ENCODE measurements at regions not wholly inside any gene's neighbourhood (a gene's known extent, or its start where the extent isn't known, plus 50 kb on each side); places are given as distances from the start of the nearest gene placed in this dataset.

- H3K4me3 ChIP-seq (ENCODE audit: control insufficient read depth in 1 of 7, extremely low read depth in 1 of 7, insufficient read depth in 4 of 7, low read depth in 2 of 7, low read length in 6 of 7), result no peak overlapping the region
- ChIA-PET CTCF (no interaction called here), POLR2A (no interaction called here)
- no peak overlapping the region for H3K27ac ChIP-seq (ENCODE audit: insufficient read depth in 1 of 2, low read depth in 1 of 2, low read length in 2 of 2, poor library complexity in 1 of 2, severe bottlenecking in 2 of 2)
- DNase-seq, result no peak
- no peaks in the 10 kb centered on the region for H3K27me3 ChIP-seq (replicated peaks in 2 of 5; ENCODE audit: control insufficient read depth in 4 of 5, insufficient read depth in 5 of 5, low read length in 4 of 5)
- peaks cover 0 to 10% (median 2%) of the 10 kb centered on the region in 4 experiments for H3K4me1 ChIP-seq (ENCODE audit: control extremely low read depth in 1 of 4, control insufficient read depth in 4 of 4, insufficient read depth in 4 of 4, low read length in 3 of 4)
- no peaks in the 10 kb centered on the region for H3K36me3 ChIP-seq (ENCODE audit: control insufficient read depth in 4 of 4, insufficient read depth in 4 of 4, low read length in 3 of 4)
- peaks cover 0 to 2% (median 0%) of the 10 kb centered on the region in 5 experiments for H3K9me3 ChIP-seq (ENCODE audit: control extremely low read depth in 1 of 5, control insufficient read depth in 4 of 5, insufficient read depth in 2 of 5, low read depth in 1 of 5, low read length in 4 of 5)
- 100% methylated on average over 1 of the region's 2 CpGs for WGBS (ENCODE audit: insufficient coverage)
These were observed 357.9 kb upstream of the TMEM132C start for GRCh38 chr12:127909041-127909440.

DNA sequence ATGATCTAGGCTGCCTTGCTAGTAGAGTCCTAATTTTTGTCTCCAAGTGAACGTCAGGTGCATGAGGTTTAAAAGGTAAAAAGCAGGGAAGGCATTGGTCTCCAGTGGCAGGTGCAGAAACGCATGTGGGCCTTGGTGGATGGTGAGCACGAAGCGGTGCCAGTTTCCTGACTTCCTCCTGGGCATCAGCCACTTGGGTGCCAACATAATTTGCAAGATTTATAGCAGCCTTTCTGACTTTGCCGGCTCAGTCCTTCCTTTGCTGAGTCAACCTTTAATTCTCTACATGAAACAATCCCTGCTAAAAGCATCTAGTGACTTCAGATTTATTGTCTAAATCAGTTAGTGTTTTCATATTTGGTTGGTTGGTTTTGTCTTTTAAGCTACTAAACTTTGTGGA lies 355.7 kb upstream of the TMEM132C start:
- ChIA-PET POLR2A (no interaction called here), CTCF (no interaction called here)
- DNase-seq, result peak; percentile 5 to 72 (median 59)
- Histone ChIP-seq H3K36me3 (ENCODE audit: control insufficient read depth in 4 of 4, insufficient read depth in 4 of 4, low read length in 3 of 4) (no peaks in the 10 kb centered on the region), H3K9me3 (ENCODE audit: control extremely low read depth in 1 of 5, control insufficient read depth in 4 of 5, insufficient read depth in 2 of 5, low read depth in 1 of 5, low read length in 4 of 5) (no peaks in the 10 kb centered on the region), H3K4me3 (ENCODE audit: control insufficient read depth in 1 of 7, extremely low read depth in 1 of 7, insufficient read depth in 4 of 7, low read depth in 2 of 7, low read length in 6 of 7) (no peak overlapping the region), H3K27ac (ENCODE audit: insufficient read depth in 1 of 2, low read depth in 1 of 2, low read length in 2 of 2, poor library complexity in 1 of 2, severe bottlenecking in 2 of 2) (no peak overlapping the region), H3K27me3 (replicated peaks in 2 of 5; ENCODE audit: control insufficient read depth in 4 of 5, insufficient read depth in 5 of 5, low read length in 4 of 5) (no peaks in the 10 kb centered on the region), H3K4me1 (ENCODE audit: control extremely low read depth in 1 of 4, control insufficient read depth in 4 of 4, insufficient read depth in 4 of 4, low read length in 3 of 4) (peaks cover 0 to 10% (median 2%) of the 10 kb centered on the region in 4 experiments)
- WGBS (ENCODE audit: insufficient coverage), result 0% methylated on average over 3 of the region's 5 CpGs

- no peak for DNase-seq
- peaks cover 0 to 10% (median 2%) of the 10 kb centered on the region in 4 experiments for H3K4me1 ChIP-seq (ENCODE audit: control extremely low read depth in 1 of 4, control insufficient read depth in 4 of 4, insufficient read depth in 4 of 4, low read length in 3 of 4)
- H3K9me3 ChIP-seq (ENCODE audit: control extremely low read depth in 1 of 5, control insufficient read depth in 4 of 5, insufficient read depth in 2 of 5, low read depth in 1 of 5, low read length in 4 of 5), result no peaks in the 10 kb centered on the region
- ChIA-PET POLR2A (no interaction called here), CTCF (no interaction called here)
- H3K36me3 ChIP-seq (ENCODE audit: control insufficient read depth in 4 of 4, insufficient read depth in 4 of 4, low read length in 3 of 4), result no peaks in the 10 kb centered on the region
- H3K27me3 ChIP-seq (replicated peaks in 2 of 5; ENCODE audit: control insufficient read depth in 4 of 5, insufficient read depth in 5 of 5, low read length in 4 of 5), result no peaks in the 10 kb centered on the region
- WGBS (ENCODE audit: insufficient coverage), result 100% methylated on average over 8 of the region's 11 CpGs
- H3K27ac ChIP-seq (ENCODE audit: insufficient read depth in 1 of 2, low read depth in 1 of 2, low read length in 2 of 2, poor library complexity in 1 of 2, severe bottlenecking in 2 of 2), result no peak overlapping the region
- no peak overlapping the region for H3K4me3 ChIP-seq (ENCODE audit: control insufficient read depth in 1 of 7, extremely low read depth in 1 of 7, insufficient read depth in 4 of 7, low read depth in 2 of 7, low read length in 6 of 7)
These were observed 354.8 kb upstream of the TMEM132C start for GRCh38 chr12:127912035-127912665.

DNA sequence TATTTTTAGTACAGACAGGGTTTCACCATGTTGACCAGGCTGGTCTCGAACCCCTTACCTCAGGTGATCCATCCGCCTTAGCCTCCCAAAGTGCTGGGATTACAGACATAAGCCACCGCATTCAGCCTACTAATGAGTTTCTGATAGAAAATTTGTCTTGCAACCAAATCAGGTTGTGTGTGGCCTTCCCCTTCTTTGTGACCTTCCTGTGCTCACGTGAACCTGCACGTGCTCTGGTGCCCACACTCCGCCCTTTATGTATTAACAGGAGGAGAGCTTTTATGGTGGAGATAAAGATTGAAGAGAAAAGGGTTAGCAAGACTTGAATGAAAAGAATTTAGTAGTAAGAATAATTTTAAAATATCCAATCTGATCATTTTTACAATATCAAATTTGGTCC lies 343.5 kb upstream of the TMEM132C start:
- ChIA-PET POLR2A (no interaction called here), CTCF (no interaction called here)
- Histone ChIP-seq H3K27me3 (replicated peaks in 2 of 5; ENCODE audit: control insufficient read depth in 4 of 5, insufficient read depth in 5 of 5, low read length in 4 of 5) (peaks cover 0 to 2% (median 0%) of the 10 kb centered on the region in 5 experiments), H3K36me3 (ENCODE audit: control insufficient read depth in 4 of 4, insufficient read depth in 4 of 4, low read length in 3 of 4) (no peaks in the 10 kb centered on the region), H3K27ac (ENCODE audit: insufficient read depth in 1 of 2, low read depth in 1 of 2, low read length in 2 of 2, poor library complexity in 1 of 2, severe bottlenecking in 2 of 2) (no peak overlapping the region), H3K4me1 (ENCODE audit: control extremely low read depth in 1 of 4, control insufficient read depth in 4 of 4, insufficient read depth in 4 of 4, low read length in 3 of 4) (peaks cover 0 to 11% (median 2%) of the 10 kb centered on the region in 4 experiments), H3K4me3 (ENCODE audit: control insufficient read depth in 1 of 7, extremely low read depth in 1 of 7, insufficient read depth in 4 of 7, low read depth in 2 of 7, low read length in 6 of 7) (no peak overlapping the region), H3K9me3 (ENCODE audit: control extremely low read depth in 1 of 5, control insufficient read depth in 4 of 5, insufficient read depth in 2 of 5, low read depth in 1 of 5, low read length in 4 of 5) (no peaks in the 10 kb centered on the region)
- 100% methylated on average over 3 of the region's 6 CpGs for WGBS (ENCODE audit: insufficient coverage)
- DNase-seq, result no peak

- no peaks in the 10 kb centered on the region for H3K36me3 ChIP-seq (ENCODE audit: control insufficient read depth in 4 of 4, insufficient read depth in 4 of 4, low read length in 3 of 4)
- peak; percentile 19 to 46 (median 41) for DNase-seq
- H3K27me3 ChIP-seq (replicated peaks in 2 of 5; ENCODE audit: control insufficient read depth in 4 of 5, insufficient read depth in 5 of 5, low read length in 4 of 5), result peaks cover 0 to 2% (median 0%) of the 10 kb centered on the region in 5 experiments
- peaks cover 0 to 3% (median 0%) of the 10 kb centered on the region in 5 experiments for H3K9me3 ChIP-seq (ENCODE audit: control extremely low read depth in 1 of 5, control insufficient read depth in 4 of 5, insufficient read depth in 2 of 5, low read depth in 1 of 5, low read length in 4 of 5)
- H3K4me3 ChIP-seq (ENCODE audit: control insufficient read depth in 1 of 7, extremely low read depth in 1 of 7, insufficient read depth in 4 of 7, low read depth in 2 of 7, low read length in 6 of 7), result no peak overlapping the region
- ChIA-PET CTCF (interaction anchor here (2.2 kb wide), 1 partner anchor 248 kb away, joined by 11 read pairs; no protein-coding TSS in a partner anchor), POLR2A (no interaction called here)
- no peak overlapping the region for H3K27ac ChIP-seq (ENCODE audit: insufficient read depth in 1 of 2, low read depth in 1 of 2, low read length in 2 of 2, poor library complexity in 1 of 2, severe bottlenecking in 2 of 2)
- 49% methylated on average over 4 of the region's 4 CpGs for WGBS (ENCODE audit: insufficient coverage)
- peaks cover 0 to 22% (median 6%) of the 10 kb centered on the region in 4 experiments for H3K4me1 ChIP-seq (ENCODE audit: control extremely low read depth in 1 of 4, control insufficient read depth in 4 of 4, insufficient read depth in 4 of 4, low read length in 3 of 4)
These were observed 341.0 kb upstream of the TMEM132C start for GRCh38 chr12:127925971-127926370.

GRCh38 chr12:127928178-127928577 lies 338.8 kb upstream of the TMEM132C start:
- Histone ChIP-seq H3K4me3 (ENCODE audit: control insufficient read depth in 1 of 7, extremely low read depth in 1 of 7, insufficient read depth in 4 of 7, low read depth in 2 of 7, low read length in 6 of 7) (peak overlapping the region in 1 of 7 experiments; percentile 45), H3K27me3 (replicated peaks in 2 of 5; ENCODE audit: control insufficient read depth in 4 of 5, insufficient read depth in 5 of 5, low read length in 4 of 5) (peaks cover 0 to 2% (median 0%) of the 10 kb centered on the region in 5 experiments), H3K4me1 (ENCODE audit: control extremely low read depth in 1 of 4, control insufficient read depth in 4 of 4, insufficient read depth in 4 of 4, low read length in 3 of 4) (peaks cover 0 to 22% (median 6%) of the 10 kb centered on the region in 4 experiments), H3K36me3 (ENCODE audit: control insufficient read depth in 4 of 4, insufficient read depth in 4 of 4, low read length in 3 of 4) (no peaks in the 10 kb centered on the region), H3K9me3 (ENCODE audit: control extremely low read depth in 1 of 5, control insufficient read depth in 4 of 5, insufficient read depth in 2 of 5, low read depth in 1 of 5, low read length in 4 of 5) (peaks cover 0 to 3% (median 0%) of the 10 kb centered on the region in 5 experiments), H3K27ac (ENCODE audit: insufficient read depth in 1 of 2, low read depth in 1 of 2, low read length in 2 of 2, poor library complexity in 1 of 2, severe bottlenecking in 2 of 2) (peak overlapping the region in 1 of 2 experiments; percentile 37)
- POLR2A ChIA-PET, result no interaction called here
- peak in 1 of 3 donors; percentile 25 for DNase-seq
- CTCF ChIA-PET, result no interaction called here
- 20% methylated on average over 1 of the region's 5 CpGs for WGBS (ENCODE audit: insufficient coverage)

Data from common myeloid progenitor, CD34-positive (primary cell).